ENCODE measurements at regions not wholly inside any gene's neighbourhood (a gene's known extent, or its start where the extent isn't known, plus 50 kb on each side); places are given as distances from the start of the nearest gene placed in this dataset.

DNA sequence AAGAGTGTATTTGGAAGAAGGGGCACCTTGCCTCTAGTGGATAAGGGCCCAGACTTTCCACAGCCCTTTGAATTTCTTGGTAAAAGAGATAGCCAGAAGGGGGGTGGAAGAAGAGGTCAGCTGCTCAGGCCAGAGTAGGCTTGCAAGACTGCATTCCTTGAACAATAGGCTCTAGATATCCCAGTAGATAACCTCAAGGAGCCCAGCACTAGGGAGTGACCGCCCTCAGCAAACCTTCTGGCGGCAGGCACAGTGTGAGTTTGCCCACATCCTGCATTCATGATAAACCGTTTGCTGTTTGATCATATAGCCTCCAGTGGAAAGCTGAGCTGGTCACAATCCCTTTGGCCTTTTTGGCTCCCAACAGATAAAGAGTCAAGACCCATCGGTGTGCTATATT lies 70.5 kb downstream of the NPY start:
- H3K27me3 ChIP-seq, result no peaks in the 10 kb centered on the region
- H3K27ac ChIP-seq, result no peak overlapping the region
- no peaks in the 10 kb centered on the region for H3K9me3 ChIP-seq
- H3K36me3 ChIP-seq, result no peaks in the 10 kb centered on the region
- WGBS, 5 donors, result 28 to 57% (median 31%) methylated on average over 4 of the region's 4 CpGs
- intact Hi-C loops (cut with DNase I; ENCODE audit: low total_unique reads), result no loop called here
- peak in 1 of 2 donors; percentile 42 for DNase-seq
- no peaks in the 10 kb centered on the region for H3K4me1 ChIP-seq
- no peak for TF ChIP-seq EP300 (IDR thresholded peaks at IDR 0.05)
- TF ChIP-seq CTCF (IDR thresholded peaks at IDR 0.05), result no peak
- no peak for TF ChIP-seq POLR2AphosphoS5 (IDR thresholded peaks at IDR 0.05)
- no peak for TF ChIP-seq POLR2A (IDR thresholded peaks at IDR 0.05)
- no peak overlapping the region for H3K4me3 ChIP-seq

- Histone ChIP-seq H3K27me3 (no peaks in the 10 kb centered on the region), H3K4me3 (no peak overlapping the region), H3K36me3 (no peaks in the 10 kb centered on the region), H3K4me1 (no peaks in the 10 kb centered on the region), H3K9me3 (no peaks in the 10 kb centered on the region), H3K27ac (no peak overlapping the region)
- WGBS, 5 donors, result 77 to 86% (median 83%) methylated on average over 6 of the region's 6 CpGs
- TF ChIP-seq POLR2AphosphoS5 (IDR thresholded peaks at IDR 0.05) (no peak), EP300 (IDR thresholded peaks at IDR 0.05) (no peak), CTCF (IDR thresholded peaks at IDR 0.05) (no peak), POLR2A (IDR thresholded peaks at IDR 0.05) (no peak)
- intact Hi-C loops (cut with DNase I; ENCODE audit: low total_unique reads), result no loop called here
- no peak for DNase-seq
Observed at GRCh38 chr7:24356718-24357386, 72.9 kb downstream of the NPY start.

DNA sequence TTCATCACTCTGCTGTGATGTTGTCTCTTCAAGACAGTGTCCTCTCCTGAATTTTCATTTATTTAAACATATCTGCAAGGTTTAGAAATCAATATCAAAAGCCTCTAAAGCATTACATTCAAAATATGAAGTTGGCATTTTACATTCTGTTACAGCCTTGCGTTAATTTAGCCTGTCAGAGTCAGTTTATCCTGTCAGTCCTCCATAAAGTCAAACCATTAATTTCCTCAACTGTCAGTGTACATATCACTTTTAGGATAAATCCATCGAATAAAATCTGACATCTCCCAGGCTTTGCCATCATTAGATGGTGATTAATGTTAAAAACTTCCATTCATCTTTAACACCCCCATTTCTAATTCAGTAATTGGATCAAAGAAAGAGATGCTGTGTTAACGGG lies 77.0 kb downstream of the NPY start:
- no peak for DNase-seq
- no peak for TF ChIP-seq CTCF (IDR thresholded peaks at IDR 0.05)
- no peak for TF ChIP-seq POLR2A (IDR thresholded peaks at IDR 0.05)
- no peak for TF ChIP-seq EP300 (IDR thresholded peaks at IDR 0.05)
- no peak for TF ChIP-seq POLR2AphosphoS5 (IDR thresholded peaks at IDR 0.05)
- peaks cover 0 to 4% (median 0%) of the 10 kb centered on the region in 4 donors for H3K4me1 ChIP-seq
- WGBS, 5 donors, result 74 to 88% (median 83%) methylated on average over 3 of the region's 3 CpGs
- no peaks in the 10 kb centered on the region for H3K27me3 ChIP-seq
- no peaks in the 10 kb centered on the region for H3K36me3 ChIP-seq
- no peaks in the 10 kb centered on the region for H3K9me3 ChIP-seq
- H3K27ac ChIP-seq, result no peak overlapping the region
- intact Hi-C loops (cut with DNase I; ENCODE audit: low total_unique reads), result no loop called here
- no peak overlapping the region for H3K4me3 ChIP-seq

GRCh38 chr7:24365606-24366005 lies 81.6 kb downstream of the NPY start:
- intact Hi-C loops (cut with DNase I; ENCODE audit: low total_unique reads), result no loop called here
- H3K4me1 ChIP-seq, result peaks cover 0 to 4% (median 0%) of the 10 kb centered on the region in 4 donors
- DNase-seq, result no peak
- no peak overlapping the region for H3K4me3 ChIP-seq
- TF ChIP-seq POLR2AphosphoS5 (IDR thresholded peaks at IDR 0.05) (no peak), POLR2A (IDR thresholded peaks at IDR 0.05) (no peak), CTCF (IDR thresholded peaks at IDR 0.05) (no peak), EP300 (IDR thresholded peaks at IDR 0.05) (no peak)
- no peaks in the 10 kb centered on the region for H3K27me3 ChIP-seq
- no peaks in the 10 kb centered on the region for H3K9me3 ChIP-seq
- no peaks in the 10 kb centered on the region for H3K36me3 ChIP-seq
- no peak overlapping the region for H3K27ac ChIP-seq
- WGBS, 5 donors, result 30 to 70% (median 41%) methylated on average over 1 of the region's 1 CpG

Measured in stomach (tissue), 8 donors.